Activated CD4-positive, alpha-beta memory T cell treated with anti-CD3 and anti-CD28 coated beads for 36 hours (primary cell): ENCODE measurements at regions not wholly inside any gene's neighbourhood (a gene's known extent, or its start where the extent isn't known, plus 50 kb on each side); places are given as distances from the start of the nearest gene placed in this dataset.

Experiments
- CTCF ChIA-PET: fragments of 350-600 bp; sonication (Branson Sonifier 250); formaldehyde crosslinking; loops from one replicate; lab custom pipeline; 2021; ENCODE audit warnings: antibody characterized with exemption, inconsistent platforms; lab: Charles Lee
- POLR2A ChIA-PET: fragments of 350-600 bp; sonication (Branson Sonifier 250); formaldehyde crosslinking; loops from one replicate; lab custom pipeline; 2021; ENCODE audit warnings: antibody characterized with exemption; lab: Charles Lee
- DNase-seq: peaks from one replicate; pipeline ENCODE4 v3.0.0-alpha.2; 2020
- H3K27ac Mint-ChIP-seq: one replicate; pipeline ENCODE4 v1.8.0; 2021; ENCODE audit warnings: mixed read lengths
- H3K27me3 Mint-ChIP-seq: one replicate; pipeline ENCODE4 v1.8.0; 2021; ENCODE audit warnings: mixed read lengths
- H3K36me3 Mint-ChIP-seq: one replicate; pipeline ENCODE4 v1.8.0; 2021; ENCODE audit warnings: mixed read lengths
- H3K4me1 Mint-ChIP-seq: one replicate; pipeline ENCODE4 v1.8.0; 2021; ENCODE audit warnings: low read depth, mixed read lengths
- H3K4me3 Mint-ChIP-seq: one replicate; pipeline ENCODE4 v1.8.0; 2021; ENCODE audit warnings: mild to moderate bottlenecking, mixed read lengths
- H3K9me3 Mint-ChIP-seq: one replicate; pipeline ENCODE4 v1.8.0; 2021; ENCODE audit warnings: mixed read lengths
- intact Hi-C: fragments of 100-400 bp; cut with micrococcal nuclease; formaldehyde crosslinking; loops from one replicate; pipeline ENCODE4 v1.15.1; 2023

GRCh38 chr11:43557553-43558110, 122.9 kb upstream of the HSD17B12 start:
- DNase-seq, result no peak
- H3K4me1 Mint-ChIP-seq, result peaks cover 15% of the 10 kb centered on the region
- H3K27ac Mint-ChIP-seq, result no peak overlapping the region
- intact Hi-C loops, result no loop called here
- no peak overlapping the region for H3K4me3 Mint-ChIP-seq
- H3K9me3 Mint-ChIP-seq, result no peaks in the 10 kb centered on the region
- ChIA-PET POLR2A (no interaction called here), CTCF (interaction anchor here (0.6 to 2.4 kb wide), 3 partner anchors 10 to 295 kb away, joined by 3 to 17 read pairs (median 3); no protein-coding TSS in a partner anchor)
- peaks cover 71% of the 10 kb centered on the region for H3K27me3 Mint-ChIP-seq
- no peaks in the 10 kb centered on the region for H3K36me3 Mint-ChIP-seq

- POLR2A ChIA-PET, result no interaction called here
- no peaks in the 10 kb centered on the region for H3K9me3 Mint-ChIP-seq
- H3K27me3 Mint-ChIP-seq, result peaks cover 68% of the 10 kb centered on the region
- DNase-seq, result no peak
- H3K4me3 Mint-ChIP-seq, result no peak overlapping the region
- no peak overlapping the region for H3K27ac Mint-ChIP-seq
- no peaks in the 10 kb centered on the region for H3K36me3 Mint-ChIP-seq
- intact Hi-C loops, result no loop called here
- CTCF ChIA-PET, result interaction anchor here (1.2 to 2.4 kb wide), 2 partner anchors 9 to 14 kb away, joined by 3 to 17 read pairs; no protein-coding TSS in a partner anchor
- peaks cover 15% of the 10 kb centered on the region for H3K4me1 Mint-ChIP-seq
These were observed 122.4 kb upstream of the HSD17B12 start for GRCh38 chr11:43558146-43558545.

DNA sequence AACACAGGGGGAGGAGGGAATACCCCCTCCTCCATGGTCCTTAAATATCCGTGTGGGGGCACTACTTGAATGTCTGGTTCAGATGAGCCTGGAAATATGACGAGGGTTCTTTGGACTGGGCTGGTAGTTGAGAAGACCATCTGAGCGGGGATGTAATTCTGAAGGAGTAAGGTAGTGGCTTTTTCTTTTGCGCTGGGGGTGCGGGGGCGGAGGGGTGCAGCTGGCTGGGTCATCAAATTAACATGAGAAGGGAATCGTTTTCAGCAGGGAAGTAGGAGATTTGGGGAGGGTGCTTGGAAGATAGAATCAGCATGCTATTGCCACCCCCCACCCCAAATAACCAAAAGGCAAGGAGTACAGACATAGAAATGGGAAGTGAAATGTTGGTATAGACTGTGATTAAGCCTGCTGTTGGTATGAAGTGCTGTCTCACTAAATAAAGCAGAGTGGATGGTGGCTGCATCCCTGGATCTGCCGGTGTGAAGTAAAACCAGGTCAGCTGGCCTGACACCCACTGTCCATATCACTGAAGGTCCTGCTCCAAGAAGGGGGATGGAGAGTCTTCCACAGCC, 121.9 kb upstream of the HSD17B12 start:
- ChIA-PET POLR2A (no interaction called here), CTCF (interaction anchor here (1.2 to 2.4 kb wide), 2 partner anchors 9 to 14 kb away, joined by 3 to 17 read pairs; no protein-coding TSS in a partner anchor)
- intact Hi-C loops, result no loop called here
- no peak for DNase-seq
- no peaks in the 10 kb centered on the region for H3K36me3 Mint-ChIP-seq
- no peak overlapping the region for H3K27ac Mint-ChIP-seq
- no peaks in the 10 kb centered on the region for H3K9me3 Mint-ChIP-seq
- H3K27me3 Mint-ChIP-seq, result peaks cover 65% of the 10 kb centered on the region
- H3K4me1 Mint-ChIP-seq, result peaks cover 15% of the 10 kb centered on the region
- no peak overlapping the region for H3K4me3 Mint-ChIP-seq

GRCh38 chr11:43561832-43562231, 118.7 kb upstream of the HSD17B12 start:
- intact Hi-C loops, result no loop called here
- Mint-ChIP-seq H3K36me3 (no peaks in the 10 kb centered on the region), H3K27me3 (peaks cover 43% of the 10 kb centered on the region), H3K27ac (no peak overlapping the region), H3K9me3 (no peaks in the 10 kb centered on the region), H3K4me1 (peaks cover 13% of the 10 kb centered on the region), H3K4me3 (no peak overlapping the region)
- CTCF ChIA-PET, result interaction anchor here (0.6 to 1.3 kb wide), 5 partner anchors 9 to 290 kb away, joined by 3 to 6 read pairs (median 4); no protein-coding TSS in a partner anchor
- DNase-seq, result no peak
- POLR2A ChIA-PET, result no interaction called here

DNA sequence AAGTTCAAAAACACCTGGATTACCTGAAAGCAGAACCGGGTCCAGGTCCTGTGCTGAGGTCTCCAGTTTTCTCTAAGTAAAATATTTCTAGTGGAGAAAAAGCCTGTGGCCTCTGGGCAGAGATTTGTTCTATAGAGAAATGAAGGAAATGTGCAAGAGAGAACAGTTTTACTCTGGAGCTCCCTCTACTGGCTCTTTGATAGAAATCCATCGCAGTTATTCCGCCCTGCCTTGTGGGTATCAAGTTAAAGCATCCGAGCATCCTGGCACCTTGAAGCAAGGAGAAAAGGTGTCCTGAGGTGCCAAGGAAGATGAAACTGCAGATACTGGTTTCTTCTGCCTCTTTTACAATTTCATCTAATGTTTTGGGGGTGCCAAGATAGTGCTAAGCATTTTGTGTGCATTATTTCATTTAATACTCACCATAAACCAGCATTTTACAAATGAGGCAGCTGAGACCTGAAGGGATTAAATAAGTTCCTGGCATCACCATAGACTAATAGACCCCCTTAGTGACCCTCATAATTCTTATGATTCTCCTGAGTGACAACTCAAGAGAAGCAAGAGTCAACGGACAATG, 113.1 kb upstream of the HSD17B12 start:
- peaks cover 40% of the 10 kb centered on the region for H3K27me3 Mint-ChIP-seq
- no peaks in the 10 kb centered on the region for H3K9me3 Mint-ChIP-seq
- DNase-seq, result no peak
- H3K36me3 Mint-ChIP-seq, result no peaks in the 10 kb centered on the region
- no peak overlapping the region for H3K27ac Mint-ChIP-seq
- H3K4me1 Mint-ChIP-seq, result no peaks in the 10 kb centered on the region
- POLR2A ChIA-PET, result no interaction called here
- H3K4me3 Mint-ChIP-seq, result no peak overlapping the region
- intact Hi-C loops, result loop anchor here (5.0 kb wide), 2 partner anchors 65 to 255 kb away; partner anchors contain the start of gene API5
- CTCF ChIA-PET, result interaction anchor here (1.0 to 3.8 kb wide), 12 partner anchors 10 to 284 kb away, joined by 3 to 28 read pairs (median 4); no protein-coding TSS in a partner anchor

- H3K27me3 Mint-ChIP-seq, result peaks cover 80% of the 10 kb centered on the region
- H3K9me3 Mint-ChIP-seq, result no peaks in the 10 kb centered on the region
- H3K36me3 Mint-ChIP-seq, result peaks cover 2% of the 10 kb centered on the region
- intact Hi-C loops, result loop anchor here (10.0 kb wide), 1 partner anchor 742 kb away; the partner anchor contains the start of gene ALX4
- no peak overlapping the region for H3K4me3 Mint-ChIP-seq
- ChIA-PET CTCF (interaction anchor here (0.7 to 2.1 kb wide), 7 partner anchors 9 to 254 kb away, joined by 3 to 6 read pairs (median 5); no protein-coding TSS in a partner anchor), POLR2A (interaction anchor here (1.3 kb wide), 1 partner anchor 107 kb away, joined by 4 read pairs; the partner anchor contains the start of gene HSD17B12)
- peak; percentile 31 for DNase-seq
- no peak overlapping the region for H3K27ac Mint-ChIP-seq
- peaks cover 19% of the 10 kb centered on the region for H3K4me1 Mint-ChIP-seq
These were observed 107.3 kb upstream of the HSD17B12 start for GRCh38 chr11:43573233-43573632.

DNA sequence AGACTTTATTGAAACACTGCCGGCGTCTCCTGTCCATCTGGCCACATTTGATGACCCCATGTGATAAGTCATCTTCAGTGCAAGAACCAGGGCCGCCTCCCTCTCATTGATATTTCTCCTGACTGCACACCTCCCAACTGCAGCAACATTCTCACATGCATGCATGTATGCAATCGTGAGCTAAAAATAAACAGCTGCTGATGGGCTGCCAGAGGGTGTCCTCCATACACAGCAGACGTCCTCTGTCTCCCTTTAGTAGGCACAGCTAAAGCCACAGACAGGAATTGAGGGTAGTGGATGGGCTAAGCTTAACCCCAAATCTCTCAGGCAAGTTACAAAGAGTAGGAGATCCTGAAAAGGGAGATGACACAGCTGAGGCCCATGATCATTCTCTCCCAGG, 106.7 kb upstream of the HSD17B12 start:
- H3K9me3 Mint-ChIP-seq, result no peaks in the 10 kb centered on the region
- no peak for DNase-seq
- H3K4me1 Mint-ChIP-seq, result peaks cover 21% of the 10 kb centered on the region
- no peak overlapping the region for H3K27ac Mint-ChIP-seq
- peaks cover 2% of the 10 kb centered on the region for H3K36me3 Mint-ChIP-seq
- ChIA-PET POLR2A (interaction anchor here (1.3 kb wide), 1 partner anchor 106 kb away, joined by 4 read pairs; the partner anchor contains the start of gene HSD17B12), CTCF (interaction anchor here (1.8 to 2.1 kb wide), 2 partner anchors 12 to 68 kb away, joined by 5 to 6 read pairs; no protein-coding TSS in a partner anchor)
- intact Hi-C loops, result loop anchor here (10.0 kb wide), 1 partner anchor 741 kb away; the partner anchor contains the start of gene ALX4
- peaks cover 83% of the 10 kb centered on the region for H3K27me3 Mint-ChIP-seq
- H3K4me3 Mint-ChIP-seq, result no peak overlapping the region

DNA sequence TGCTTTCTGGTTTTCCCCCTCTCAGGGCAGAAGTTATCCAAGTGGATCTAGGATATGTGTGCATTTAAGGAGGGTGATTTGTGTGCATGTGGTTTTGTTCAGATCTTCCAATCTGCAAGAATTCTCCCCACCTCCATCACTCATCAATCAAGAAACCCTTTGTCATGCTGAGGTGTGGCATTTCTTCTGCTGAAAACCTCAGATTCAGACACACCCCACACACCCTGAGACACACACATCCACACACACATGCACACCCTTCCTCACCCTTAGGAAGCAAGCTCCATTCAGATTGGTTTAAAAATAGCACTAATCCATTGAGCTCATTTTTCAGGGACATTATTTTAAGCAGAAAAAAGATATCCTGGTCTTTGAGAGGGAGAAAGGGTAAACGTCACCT, 106.1 kb upstream of the HSD17B12 start:
- intact Hi-C loops, result loop anchor here (10.0 kb wide), 1 partner anchor 740 kb away; the partner anchor contains the start of gene ALX4
- CTCF ChIA-PET, result interaction anchor here (0.6 to 1.8 kb wide), 3 partner anchors 13 to 70 kb away, joined by 4 to 5 read pairs (median 4); no protein-coding TSS in a partner anchor

GRCh38 chr11:43574949-43575912, 105.3 kb upstream of the HSD17B12 start:
- no peak overlapping the region for H3K4me3 Mint-ChIP-seq
- peak; percentile 32 for DNase-seq

More for the DNA sequence above, 106.1 kb upstream of the HSD17B12 start:
- Mint-ChIP-seq H3K27me3 (peaks cover 80% of the 10 kb centered on the region), H3K4me1 (peaks cover 21% of the 10 kb centered on the region), H3K4me3 (no peak overlapping the region), H3K27ac (no peak overlapping the region), H3K36me3 (peaks cover 2% of the 10 kb centered on the region), H3K9me3 (no peaks in the 10 kb centered on the region)
- DNase-seq, result no peak
- POLR2A ChIA-PET, result interaction anchor here (1.3 kb wide), 1 partner anchor 106 kb away, joined by 4 read pairs; the partner anchor contains the start of gene HSD17B12

DNA sequence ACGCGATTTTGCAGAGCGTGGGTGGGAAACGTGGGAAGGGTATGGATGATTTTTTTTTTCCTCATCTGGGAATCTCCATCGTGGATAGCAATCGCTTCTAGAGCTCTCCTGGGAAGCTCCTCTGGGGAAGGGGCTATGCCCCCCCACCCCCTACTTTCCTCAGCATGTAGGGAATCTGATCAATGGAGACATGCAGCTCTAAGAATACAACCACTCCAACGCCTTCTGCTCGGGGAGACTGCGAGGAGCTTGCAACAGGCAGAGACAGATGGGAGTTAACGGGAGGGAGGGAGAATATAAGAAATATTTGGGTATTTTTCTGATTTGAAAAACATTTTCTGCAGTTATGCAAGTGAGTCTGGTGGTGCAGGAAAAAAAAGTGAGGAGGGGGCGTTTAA, 104.6 kb upstream of the HSD17B12 start:
- Mint-ChIP-seq H3K4me1 (peaks cover 32% of the 10 kb centered on the region), H3K4me3 (no peak overlapping the region), H3K36me3 (peaks cover 2% of the 10 kb centered on the region), H3K9me3 (no peaks in the 10 kb centered on the region), H3K27ac (no peak overlapping the region), H3K27me3 (peaks cover 83% of the 10 kb centered on the region)
- intact Hi-C loops, result loop anchor here (2.0 to 10.0 kb wide), 3 partner anchors 69 to 739 kb away; partner anchors contain the start of gene ALX4
- DNase-seq, result no peak
- POLR2A ChIA-PET, result interaction anchor here (0.7 kb wide), 1 partner anchor 229 kb away, joined by 3 read pairs; no protein-coding TSS in a partner anchor
- CTCF ChIA-PET, result interaction anchor here (0.9 to 4.7 kb wide), 3 partner anchors 9 to 276 kb away, joined by 3 to 28 read pairs (median 4); no protein-coding TSS in a partner anchor

More at GRCh38 chr11:43574949-43575912, 105.3 kb upstream of the HSD17B12 start:
- Mint-ChIP-seq H3K4me1 (peaks cover 26% of the 10 kb centered on the region), H3K9me3 (no peaks in the 10 kb centered on the region), H3K36me3 (peaks cover 2% of the 10 kb centered on the region), H3K27ac (no peak overlapping the region), H3K27me3 (peaks cover 81% of the 10 kb centered on the region)
- intact Hi-C loops, result loop anchor here (5.0 to 10.0 kb wide), 2 partner anchors 257 to 740 kb away; partner anchors contain the start of gene ALX4
- POLR2A ChIA-PET, result interaction anchor here (0.7 kb wide), 1 partner anchor 229 kb away, joined by 3 read pairs; no protein-coding TSS in a partner anchor
- CTCF ChIA-PET, result interaction anchor here (1.8 to 4.7 kb wide), 2 partner anchors 8 to 71 kb away, joined by 4 to 28 read pairs; no protein-coding TSS in a partner anchor
